Esophagus squamous epithelium (tissue), 4 donors: ENCODE measurements at regions not wholly inside any gene's neighbourhood (a gene's known extent, or its start where the extent isn't known, plus 50 kb on each side); places are given as distances from the start of the nearest gene placed in this dataset.

Experiments
- CTCF ChIP-seq, 6 experiments: fragments of 450-650 bp in 4 of 6; fragments of 200-600 bp in 2 of 6; sonication (generic) in 2 of 6; IDR thresholded peaks; one replicate each; pipeline ENCODE4 v1.5.1; 2016 to 2019; ENCODE audit warnings: antibody characterized with exemption in 6 of 6, mild to moderate bottlenecking in 4 of 6, moderate library complexity in 4 of 6
- POLR2A ChIP-seq, 4 donors: fragments of 450-650 bp; IDR thresholded peaks; one replicate each; pipeline ENCODE4 v1.6.1; 2017; ENCODE audit warnings: antibody characterized with exemption in 4 of 4, mild to moderate bottlenecking in 4 of 4, moderate library complexity in 3 of 4

DNA sequence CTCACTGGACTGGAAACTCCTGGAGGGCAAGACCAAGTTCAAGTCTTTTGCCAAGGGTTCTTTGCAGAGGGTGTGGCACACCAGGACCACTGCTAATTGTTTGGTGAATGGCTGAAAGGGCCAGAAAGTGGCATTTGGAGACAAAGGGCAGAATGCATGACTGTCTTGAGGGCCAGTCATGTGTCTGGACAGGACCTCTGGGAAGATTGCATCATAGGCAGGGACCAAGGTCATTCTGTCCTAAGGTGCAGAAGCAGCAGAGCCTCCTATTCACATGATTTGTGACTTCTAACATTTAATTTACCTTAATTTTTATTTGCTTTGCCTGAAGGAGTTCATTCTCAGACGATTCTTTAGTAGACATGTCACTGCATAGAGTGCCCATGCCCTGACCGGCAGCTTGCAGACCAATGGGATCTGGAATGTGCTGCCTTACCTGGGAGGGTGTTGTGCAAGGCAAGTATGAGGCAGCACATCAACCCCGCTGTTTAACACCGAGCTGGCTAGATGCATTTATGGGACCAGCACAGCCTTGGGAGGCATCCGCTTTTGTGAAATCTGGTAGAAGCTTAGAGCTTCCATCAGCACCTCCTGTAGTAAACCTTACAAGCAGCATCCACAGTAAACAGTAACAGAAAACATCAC, 62.3 kb upstream of the MAF start:
- TF ChIP-seq CTCF (IDR thresholded peaks at IDR 0.05), result no peak
- no peak for TF ChIP-seq POLR2A (IDR thresholded peaks at IDR 0.05)
